Muscle layer of colon (tissue), 2 donors: ENCODE measurements at regions not wholly inside any gene's neighbourhood (a gene's known extent, or its start where the extent isn't known, plus 50 kb on each side); places are given as distances from the start of the nearest gene placed in this dataset.

Experiments
- H3K27ac ChIP-seq: one replicate; pipeline ENCODE4 v1.7.0; 2013; ENCODE audit warnings: low read depth, mild to moderate bottlenecking, low read length, moderate library complexity
- H3K27me3 ChIP-seq, 2 donors: one replicate each; pipeline ENCODE4 v1.7.0; 2013; ENCODE audit warnings: low read length in 2 of 2, mild to moderate bottlenecking in 2 of 2; ENCODE audit not compliant: insufficient read depth in 2 of 2, control insufficient read depth in 1 of 2
- H3K36me3 ChIP-seq: one replicate; pipeline ENCODE4 v1.7.0; 2013; ENCODE audit warnings: mild to moderate bottlenecking, low read length; ENCODE audit not compliant: insufficient read depth
- H3K4me1 ChIP-seq: one replicate; pipeline ENCODE4 v1.7.0; 2013; ENCODE audit warnings: mild to moderate bottlenecking, low read length; ENCODE audit not compliant: insufficient read depth
- H3K4me3 ChIP-seq, 2 donors: one replicate each; pipeline ENCODE4 v1.7.0; 2013; ENCODE audit warnings: low read length in 2 of 2, low read depth in 1 of 2, mild to moderate bottlenecking in 1 of 2, moderate library complexity in 1 of 2
- H3K9ac ChIP-seq: one replicate; pipeline ENCODE4 v1.7.0; 2013; ENCODE audit warnings: low read length
- H3K9me3 ChIP-seq: one replicate; pipeline ENCODE4 v1.7.0; 2013; ENCODE audit warnings: mild to moderate bottlenecking, low read length
- donor health status: abdominal sarcoma.
- donor health status: Adenocarcinoma of cecum.

DNA sequence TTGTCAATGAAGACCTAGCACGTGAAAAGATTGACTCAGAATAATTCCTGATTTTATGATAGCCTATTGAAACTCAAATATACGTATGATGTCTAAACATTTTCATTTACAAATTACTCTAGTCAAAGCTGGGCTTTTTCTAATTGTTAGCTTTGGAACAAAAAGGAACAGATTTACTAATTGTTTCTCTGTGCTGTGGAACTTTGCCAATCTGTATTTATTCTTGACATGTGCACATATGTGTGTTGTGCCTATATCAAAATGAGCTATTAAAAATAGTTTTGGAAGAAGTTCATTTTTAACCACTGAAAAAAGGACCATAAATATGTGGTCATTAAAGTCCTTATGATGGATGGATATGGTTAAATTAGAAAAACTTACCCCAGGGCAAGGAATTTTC lies 85.4 kb upstream of the PACRGL start:
- Histone ChIP-seq H3K9ac (no peak overlapping the region), H3K4me3 (no peak overlapping the region), H3K4me1 (peaks cover 36% of the 10 kb centered on the region), H3K27ac (no peak overlapping the region), H3K36me3 (no peaks in the 10 kb centered on the region), H3K27me3 (no peaks in the 10 kb centered on the region), H3K9me3 (no peaks in the 10 kb centered on the region)

DNA sequence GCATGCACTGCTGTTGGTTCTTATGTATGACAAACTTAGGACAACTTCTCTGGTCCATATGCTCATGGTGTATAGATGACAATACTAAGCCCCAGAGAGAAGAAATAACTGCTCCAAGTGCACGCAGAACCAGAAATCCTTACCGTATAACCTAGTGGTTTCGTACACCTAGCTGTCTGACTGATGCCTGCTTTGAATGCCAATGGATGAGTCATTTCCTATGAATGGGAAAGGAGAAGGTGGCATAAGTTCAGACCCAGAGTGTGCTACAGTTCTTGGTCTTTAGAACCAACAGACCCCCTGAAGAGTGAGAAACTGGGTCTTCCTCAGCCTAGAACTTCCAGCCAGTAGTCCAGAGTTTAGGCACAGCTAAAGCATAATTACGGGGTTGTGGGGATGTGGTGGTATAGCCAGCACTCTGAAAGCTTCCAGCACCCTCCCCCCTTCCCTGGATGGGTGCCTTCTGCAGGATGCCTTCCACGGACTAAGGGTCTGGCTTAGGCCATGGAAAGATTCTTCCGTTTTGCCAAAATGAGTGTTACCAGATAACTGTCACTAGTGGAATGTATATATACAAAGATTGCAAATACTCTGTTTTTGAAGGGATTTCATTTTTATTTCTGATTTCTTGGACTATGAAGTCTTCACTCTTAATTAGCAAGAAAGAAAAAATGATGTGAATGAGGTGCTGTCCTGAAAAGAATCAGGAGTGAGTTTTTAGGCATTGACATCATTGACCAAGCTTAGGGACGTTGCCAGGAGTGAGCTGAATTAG lies 84.6 kb upstream of the PACRGL start:
- Histone ChIP-seq H3K36me3 (no peaks in the 10 kb centered on the region), H3K9me3 (no peaks in the 10 kb centered on the region), H3K27me3 (no peaks in the 10 kb centered on the region), H3K9ac (no peak overlapping the region), H3K4me3 (peak overlapping the region in 1 of 2 donors; percentile 29), H3K4me1 (peaks cover 36% of the 10 kb centered on the region), H3K27ac (no peak overlapping the region)

DNA sequence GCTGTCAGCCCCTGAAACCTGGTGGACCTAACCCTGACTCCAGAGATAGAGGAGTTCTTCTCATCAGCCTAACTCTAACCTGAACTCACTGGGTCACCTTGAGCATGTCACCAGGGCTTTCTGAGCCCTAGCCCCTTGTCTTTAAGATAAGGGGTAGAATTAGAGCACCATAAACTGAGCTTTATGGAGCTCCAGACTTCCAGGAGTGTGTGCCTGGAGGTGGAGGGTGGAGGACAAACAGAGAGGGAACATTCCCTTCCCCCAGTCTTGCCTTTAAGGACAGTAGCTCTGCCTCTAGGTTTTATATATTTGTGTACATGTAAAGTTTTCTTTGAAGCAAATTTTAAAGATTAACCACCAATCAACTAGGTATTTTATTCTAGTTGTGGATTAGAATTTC lies 83.9 kb upstream of the PACRGL start:
- Histone ChIP-seq H3K27me3 (no peaks in the 10 kb centered on the region), H3K36me3 (no peaks in the 10 kb centered on the region), H3K9me3 (no peaks in the 10 kb centered on the region), H3K4me1 (peaks cover 36% of the 10 kb centered on the region), H3K9ac (no peak overlapping the region), H3K27ac (no peak overlapping the region), H3K4me3 (no peak overlapping the region)

GRCh38 chr4:20616848-20617247 lies 83.4 kb upstream of the PACRGL start:
- Histone ChIP-seq H3K9me3 (no peaks in the 10 kb centered on the region), H3K27me3 (no peaks in the 10 kb centered on the region), H3K4me3 (no peak overlapping the region), H3K36me3 (no peaks in the 10 kb centered on the region), H3K27ac (no peak overlapping the region), H3K4me1 (peaks cover 36% of the 10 kb centered on the region), H3K9ac (no peak overlapping the region)

GRCh38 chr4:20617678-20618396 lies 82.4 kb upstream of the PACRGL start:
- H3K9ac ChIP-seq: no peak overlapping the region
- H3K4me3 ChIP-seq: no peak overlapping the region
- H3K9me3 ChIP-seq: no peaks in the 10 kb centered on the region
- peak overlapping the region; percentile 30 for H3K27ac ChIP-seq
- no peaks in the 10 kb centered on the region for H3K36me3 ChIP-seq
- peaks cover 36% of the 10 kb centered on the region for H3K4me1 ChIP-seq
- H3K27me3 ChIP-seq: no peaks in the 10 kb centered on the region

- Histone ChIP-seq H3K27ac (peak overlapping the region; percentile 27), H3K4me1 (peaks cover 36% of the 10 kb centered on the region), H3K27me3 (no peaks in the 10 kb centered on the region), H3K9ac (no peak overlapping the region), H3K36me3 (no peaks in the 10 kb centered on the region), H3K9me3 (no peaks in the 10 kb centered on the region), H3K4me3 (no peak overlapping the region)
Observed at GRCh38 chr4:20618731-20619130, 81.5 kb upstream of the PACRGL start.

DNA sequence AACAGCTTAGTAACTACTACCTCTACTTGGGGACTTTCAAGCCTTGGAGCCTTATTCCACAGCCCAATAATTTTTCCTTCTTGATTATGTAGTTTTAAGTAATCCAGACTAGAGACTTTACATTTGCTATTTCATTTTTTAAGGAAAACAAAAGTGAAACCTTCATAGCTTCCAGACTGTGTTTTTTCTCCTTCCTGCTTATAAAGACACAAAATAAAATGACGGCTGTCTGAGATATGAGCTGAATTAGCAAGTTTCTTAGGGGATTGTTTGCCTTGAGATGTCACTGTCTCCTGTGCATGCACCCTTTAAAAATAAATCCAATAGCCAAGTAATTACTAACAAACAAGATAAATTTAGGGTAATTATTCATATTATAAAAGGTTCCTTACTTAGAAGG lies 78.8 kb upstream of the PACRGL start:
- Histone ChIP-seq H3K36me3 (no peaks in the 10 kb centered on the region), H3K27me3 (no peaks in the 10 kb centered on the region), H3K27ac (no peak overlapping the region), H3K9ac (no peak overlapping the region), H3K4me3 (no peak overlapping the region), H3K4me1 (peaks cover 18% of the 10 kb centered on the region), H3K9me3 (no peaks in the 10 kb centered on the region)

- no peak overlapping the region for H3K27ac ChIP-seq
Observed at GRCh38 chr4:20622701-20623100, 77.6 kb upstream of the PACRGL start.

GRCh38 chr4:20623939-20624338 lies 76.3 kb upstream of the PACRGL start:
- Histone ChIP-seq H3K36me3 (no peaks in the 10 kb centered on the region), H3K9me3 (no peaks in the 10 kb centered on the region), H3K27ac (no peak overlapping the region), H3K4me3 (no peak overlapping the region), H3K9ac (no peak overlapping the region), H3K27me3 (no peaks in the 10 kb centered on the region), H3K4me1 (no peaks in the 10 kb centered on the region)

More at GRCh38 chr4:20622701-20623100, 77.6 kb upstream of the PACRGL start:
- no peak overlapping the region for H3K4me3 ChIP-seq
- no peaks in the 10 kb centered on the region for H3K27me3 ChIP-seq
- H3K9me3 ChIP-seq: no peaks in the 10 kb centered on the region
- H3K4me1 ChIP-seq: peaks cover 11% of the 10 kb centered on the region
- H3K9ac ChIP-seq: no peak overlapping the region
- no peaks in the 10 kb centered on the region for H3K36me3 ChIP-seq

- Histone ChIP-seq H3K27ac (no peak overlapping the region), H3K9me3 (no peaks in the 10 kb centered on the region), H3K36me3 (no peaks in the 10 kb centered on the region), H3K27me3 (no peaks in the 10 kb centered on the region), H3K4me1 (no peaks in the 10 kb centered on the region), H3K9ac (no peak overlapping the region), H3K4me3 (no peak overlapping the region)
Observed at GRCh38 chr4:20624793-20625374, 75.4 kb upstream of the PACRGL start.

DNA sequence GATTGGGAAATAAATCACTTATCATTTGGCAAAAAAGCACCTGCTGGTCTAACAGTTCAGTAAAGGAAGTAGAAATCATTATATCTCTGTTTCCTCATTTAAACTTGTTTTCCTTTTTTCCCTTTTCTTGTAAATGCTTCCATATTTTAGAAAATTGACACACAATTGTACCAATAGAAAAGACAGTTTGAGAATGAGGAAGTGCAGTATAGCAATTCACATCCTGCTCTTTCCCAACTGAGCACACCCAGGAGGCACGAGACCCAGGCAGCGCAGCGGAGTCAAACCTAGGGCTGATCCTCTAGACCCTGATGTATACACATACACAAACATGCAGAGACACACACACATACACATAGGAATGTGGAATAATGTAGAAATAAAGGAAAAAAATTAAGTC lies 74.8 kb upstream of the PACRGL start:
- H3K4me1 ChIP-seq: no peaks in the 10 kb centered on the region
- H3K27ac ChIP-seq: no peak overlapping the region
- H3K9ac ChIP-seq: no peak overlapping the region
- no peaks in the 10 kb centered on the region for H3K9me3 ChIP-seq
- H3K27me3 ChIP-seq: no peaks in the 10 kb centered on the region
- H3K4me3 ChIP-seq: no peak overlapping the region
- no peaks in the 10 kb centered on the region for H3K36me3 ChIP-seq
